ENCODE measurements at regions not wholly inside any gene's neighbourhood (a gene's known extent, or its start where the extent isn't known, plus 50 kb on each side); places are given as distances from the start of the nearest gene placed in this dataset.

- Histone ChIP-seq H3K4me1 (ENCODE audit: control insufficient read depth, insufficient read depth, low read length) (no peaks in the 10 kb centered on the region), H3K9me3 (ENCODE audit: control insufficient read depth, insufficient read depth, low read depth, low read length) (no peaks in the 10 kb centered on the region), H3K36me3 (ENCODE audit: control insufficient read depth, insufficient read depth, low read length) (no peaks in the 10 kb centered on the region), H3K27ac (ENCODE audit: low read length) (no peak overlapping the region), H3K4me3 (ENCODE audit: low read depth in 2 of 2, low read length in 2 of 2) (no peak overlapping the region), H3K27me3 (ENCODE audit: control insufficient read depth, insufficient read depth, low read length) (no peaks in the 10 kb centered on the region)
- TF ChIP-seq CTCF (IDR thresholded peaks at IDR 0.05) (no peak), REST (IDR thresholded peaks at IDR 0.05; ENCODE audit: insufficient read depth in 1 of 2, low read depth in 2 of 2, low read length in 1 of 2) (no peak), TCF7L2 (IDR thresholded peaks at IDR 0.05; ENCODE audit: low read depth, low read length) (no peak), POLR2AphosphoS5 (IDR thresholded peaks at IDR 0.05; ENCODE audit: low read depth, low read length) (no peak)
- in situ Hi-C loops (cut with HindIII; ENCODE audit: low pct_unique_long_range_greater_than_20kb, low sequenced_read_pairs) (no loop called here), intact Hi-C loops (cut with micrococcal nuclease; ENCODE audit: unreplicated experiment) (no loop called here)
- POLR2A ChIA-PET = no interaction called here
- CTCF ChIA-PET = no interaction called here
- no TSS peak for BruUV-seq (replicated peaks)
- DNase-seq (ENCODE audit: low read depth, low spot score) (no peak), ATAC-seq (no peak)
Measured at GRCh38 chr5:98656125-98656795, 117.2 kb upstream of the RGMB start.

DNA sequence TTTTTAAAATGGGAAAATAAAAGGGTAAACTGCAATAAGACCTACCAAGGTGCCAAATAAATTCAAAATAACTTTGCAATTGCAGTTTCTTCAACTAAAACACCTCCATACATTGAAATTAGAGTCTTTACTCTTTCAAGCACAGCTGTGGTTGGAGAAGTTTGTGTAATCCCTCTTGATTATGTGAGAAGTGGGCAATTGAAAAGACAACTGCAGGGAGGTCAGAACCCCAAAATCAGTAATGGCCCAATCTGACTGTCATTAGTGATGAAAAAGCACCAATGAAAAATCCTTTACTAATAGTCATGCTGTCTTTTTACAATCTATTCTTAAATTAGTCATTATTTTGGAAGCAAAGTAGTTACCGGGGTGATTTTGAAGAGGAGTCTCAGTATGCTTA, 116.7 kb upstream of the RGMB start:
- TF ChIP-seq POLR2AphosphoS5 (IDR thresholded peaks at IDR 0.05; ENCODE audit: low read depth, low read length) (no peak), TCF7L2 (IDR thresholded peaks at IDR 0.05; ENCODE audit: low read depth, low read length) (no peak), REST (IDR thresholded peaks at IDR 0.05; ENCODE audit: insufficient read depth in 1 of 2, low read depth in 2 of 2, low read length in 1 of 2) (no peak), SIN3A (IDR thresholded peaks at IDR 0.05; ENCODE audit: borderline replicate concordance, insufficient read depth, low read depth, low read length) (no peak), CTCF (IDR thresholded peaks at IDR 0.05) (no peak)
- Histone ChIP-seq H3K9me3 (ENCODE audit: control insufficient read depth, insufficient read depth, low read depth, low read length) (no peaks in the 10 kb centered on the region), H3K27me3 (ENCODE audit: control insufficient read depth, insufficient read depth, low read length) (no peaks in the 10 kb centered on the region), H3K4me1 (ENCODE audit: control insufficient read depth, insufficient read depth, low read length) (no peaks in the 10 kb centered on the region), H3K36me3 (ENCODE audit: control insufficient read depth, insufficient read depth, low read length) (no peaks in the 10 kb centered on the region), H3K4me3 (ENCODE audit: low read depth in 2 of 2, low read length in 2 of 2) (no peak overlapping the region), H3K27ac (ENCODE audit: low read length) (no peak overlapping the region)
- DNase-seq (ENCODE audit: low read depth, low spot score) (no peak), ATAC-seq (no peak)
- intact Hi-C loops (cut with micrococcal nuclease; ENCODE audit: unreplicated experiment) (no loop called here), in situ Hi-C loops (cut with HindIII; ENCODE audit: low pct_unique_long_range_greater_than_20kb, low sequenced_read_pairs) (no loop called here)
- ChIA-PET POLR2A (no interaction called here), CTCF (no interaction called here)
- BruUV-seq (replicated peaks) = no TSS peak
